ENCODE measurements at regions not wholly inside any gene's neighbourhood (a gene's known extent, or its start where the extent isn't known, plus 50 kb on each side); places are given as distances from the start of the nearest gene placed in this dataset.

- TF ChIP-seq, protein P1, sequence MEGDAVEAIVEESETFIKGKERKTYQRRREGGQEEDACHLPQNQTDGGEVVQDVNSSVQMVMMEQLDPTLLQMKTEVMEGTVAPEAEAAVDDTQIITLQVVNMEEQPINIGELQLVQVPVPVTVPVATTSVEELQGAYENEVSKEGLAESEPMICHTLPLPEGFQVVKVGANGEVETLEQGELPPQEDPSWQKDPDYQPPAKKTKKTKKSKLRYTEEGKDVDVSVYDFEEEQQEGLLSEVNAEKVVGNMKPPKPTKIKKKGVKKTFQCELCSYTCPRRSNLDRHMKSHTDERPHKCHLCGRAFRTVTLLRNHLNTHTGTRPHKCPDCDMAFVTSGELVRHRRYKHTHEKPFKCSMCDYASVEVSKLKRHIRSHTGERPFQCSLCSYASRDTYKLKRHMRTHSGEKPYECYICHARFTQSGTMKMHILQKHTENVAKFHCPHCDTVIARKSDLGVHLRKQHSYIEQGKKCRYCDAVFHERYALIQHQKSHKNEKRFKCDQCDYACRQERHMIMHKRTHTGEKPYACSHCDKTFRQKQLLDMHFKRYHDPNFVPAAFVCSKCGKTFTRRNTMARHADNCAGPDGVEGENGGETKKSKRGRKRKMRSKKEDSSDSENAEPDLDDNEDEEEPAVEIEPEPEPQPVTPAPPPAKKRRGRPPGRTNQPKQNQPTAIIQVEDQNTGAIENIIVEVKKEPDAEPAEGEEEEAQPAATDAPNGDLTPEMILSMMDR (IDR thresholded peaks at IDR 0.05): no peak
- TF ChIP-seq EP300 (IDR thresholded peaks at IDR 0.05): no peak
Observed at GRCh38 chr2:120611016-120611415, 124.7 kb upstream of the GLI2 start.

Data from gastroesophageal sphincter (tissue), 3 donors.